Trophoblast cell (in vitro differentiated cells and primary cell): ENCODE measurements at regions not wholly inside any gene's neighbourhood (a gene's known extent, or its start where the extent isn't known, plus 50 kb on each side); places are given as distances from the start of the nearest gene placed in this dataset.
"Not testable (repeated sequence)": the region's sequence is repeated elsewhere in the genome, so short reads cannot be mapped to it uniquely, and the experiment has no call there.

Experiments
- DNase-seq, 2 donors: peaks; one replicate each; pipeline ENCODE4 v3.0.0-alpha.2; 2016
- H2AFZ ChIP-seq: 2 replicates; pipeline ENCODE4 v1.6.1; 2013; ENCODE audit warnings: low read length, moderate library complexity, mild to moderate bottlenecking; ENCODE audit not compliant: insufficient read depth, poor library complexity
- H2AK5ac ChIP-seq: 2 replicates; pipeline ENCODE4 v1.6.1; 2013; ENCODE audit warnings: mild to moderate bottlenecking, low read length
- H2BK120ac ChIP-seq: 2 replicates; pipeline ENCODE4 v1.6.1; 2013; ENCODE audit warnings: low read length, mild to moderate bottlenecking, moderate library complexity; ENCODE audit not compliant: insufficient read depth, poor library complexity
- H2BK12ac ChIP-seq: 2 replicates; pipeline ENCODE4 v1.6.1; 2013; ENCODE audit warnings: mild to moderate bottlenecking, low read length, moderate library complexity
- H2BK5ac ChIP-seq: 2 replicates; pipeline ENCODE4 v1.6.1; 2013; ENCODE audit warnings: low read length, low read depth, moderate library complexity, mild to moderate bottlenecking; ENCODE audit not compliant: poor library complexity
- H3K14ac ChIP-seq: 2 replicates; pipeline ENCODE4 v1.6.1; 2013; ENCODE audit warnings: mild to moderate bottlenecking, low read length
- H3K18ac ChIP-seq: 2 replicates; pipeline ENCODE4 v1.6.1; 2013; ENCODE audit warnings: mild to moderate bottlenecking, low read length
- H3K23ac ChIP-seq: 2 replicates; pipeline ENCODE4 v1.6.1; 2013; ENCODE audit warnings: low read length
- H3K27ac ChIP-seq: 2 replicates; pipeline ENCODE4 v1.5.1; 2013; ENCODE audit warnings: low read depth, mild to moderate bottlenecking, inconsistent platforms, low read length, moderate library complexity
- H3K27me3 ChIP-seq: 2 replicates; pipeline ENCODE4 v1.6.1; 2013; ENCODE audit warnings: inconsistent platforms, mild to moderate bottlenecking, low read length, moderate library complexity; ENCODE audit not compliant: insufficient read depth
- H3K36me3 ChIP-seq, 2 experiments: 1 replicate in 1 of 2; 2 replicates in 1 of 2; pipeline ENCODE4 v1.6.1; 2013; ENCODE audit warnings: low read length in 2 of 2, mild to moderate bottlenecking in 2 of 2, moderate library complexity in 1 of 2; ENCODE audit not compliant: insufficient read depth in 2 of 2, control insufficient read depth in 1 of 2
- H3K4ac ChIP-seq: 2 replicates; pipeline ENCODE4 v1.6.1; 2013; ENCODE audit warnings: low read depth, mild to moderate bottlenecking, low read length, moderate library complexity
- H3K4me1 ChIP-seq, 2 experiments: 1 replicate in 1 of 2; 2 replicates in 1 of 2; pipeline ENCODE4 v1.6.1; 2013; ENCODE audit warnings: low read length in 2 of 2, mild to moderate bottlenecking in 2 of 2, moderate library complexity in 1 of 2; ENCODE audit not compliant: insufficient read depth in 2 of 2, control insufficient read depth in 1 of 2
- H3K4me2 ChIP-seq: 2 replicates; pipeline ENCODE4 v1.6.1; 2013; ENCODE audit warnings: inconsistent platforms, mild to moderate bottlenecking, low read length, moderate library complexity
- H3K4me3 ChIP-seq: 2 replicates; pipeline ENCODE4 v1.5.1; 2013; ENCODE audit warnings: mild to moderate bottlenecking, low read depth, low read length, inconsistent platforms
- H3K79me1 ChIP-seq: one replicate; pipeline ENCODE4 v1.6.1; 2013; ENCODE audit warnings: low read length
- H3K79me2 ChIP-seq: 2 replicates; pipeline ENCODE4 v1.6.1; 2013; ENCODE audit warnings: low read length, mild to moderate bottlenecking; ENCODE audit not compliant: control insufficient read depth, insufficient read depth, poor library complexity
- H3K9ac ChIP-seq: 2 replicates; pipeline ENCODE4 v1.6.1; 2013; ENCODE audit warnings: mild to moderate bottlenecking, low read length
- H3K9me3 ChIP-seq: 2 replicates; pipeline ENCODE4 v1.6.1; 2013; ENCODE audit warnings: low read depth, mild to moderate bottlenecking, control low read depth, inconsistent platforms, low read length; ENCODE audit not compliant: insufficient read depth
- H4K12ac ChIP-seq: 2 replicates; pipeline ENCODE4 v1.6.1; 2013; ENCODE audit warnings: low read depth, mild to moderate bottlenecking, low read length, moderate library complexity
- H4K8ac ChIP-seq: 2 replicates; pipeline ENCODE4 v1.6.1; 2013; ENCODE audit warnings: low read depth, mild to moderate bottlenecking, low read length, moderate library complexity
- H4K91ac ChIP-seq: one replicate; pipeline ENCODE4 v1.6.1; 2013; ENCODE audit warnings: low read depth, mild to moderate bottlenecking, low read length, moderate library complexity
- WGBS: extraction: QIAGEN DNeasy Blood & Tissue Kit; methylation state at CpG from one replicate; pipeline ENCODE4 v1.1.7; 2013; ENCODE audit warnings: missing lambda C conversion rate; ENCODE audit not compliant: insufficient read length, insufficient coverage; ENCODE audit errors: extremely low coverage; 5-methylcytosine and 5-hydroxymethylcytosine counted together

DNA sequence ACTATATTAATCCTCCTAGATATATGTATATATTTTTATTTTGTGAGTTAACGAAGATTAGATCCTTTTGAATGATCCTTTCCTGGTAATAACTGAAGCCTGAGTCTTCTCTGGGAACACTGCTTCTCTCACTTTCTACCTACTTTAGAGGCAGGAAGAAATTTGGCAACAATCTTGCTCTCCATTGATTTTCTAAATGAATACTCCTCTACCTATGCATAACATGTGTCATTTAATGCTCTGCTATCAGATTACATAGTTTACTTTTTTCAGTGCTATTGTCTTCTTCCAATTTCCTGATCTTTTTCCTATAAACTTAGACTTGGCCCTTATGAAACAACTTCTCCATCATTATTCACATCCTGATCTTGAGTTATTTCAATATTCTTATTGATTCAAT lies 60.4 kb upstream of the PDHA2 start:
- no CpG with 5 or more reads among the region's 1 CpG for WGBS
- Histone ChIP-seq H2BK12ac (no peak overlapping the region), H3K4me3 (no peak overlapping the region), H4K91ac (no peak overlapping the region), H2BK120ac (no peak overlapping the region), H3K4me2 (no peak overlapping the region), H3K18ac (no peak overlapping the region), H3K79me2 (no peaks in the 10 kb centered on the region), H3K79me1 (no peaks in the 10 kb centered on the region), H3K27ac (no peak overlapping the region), H2AK5ac (no peak overlapping the region), H3K36me3 (no peaks in the 10 kb centered on the region), H4K12ac (no peak overlapping the region), H3K27me3 (no peaks in the 10 kb centered on the region), H3K9me3 (no peaks in the 10 kb centered on the region), H3K4me1 (no peaks in the 10 kb centered on the region), H3K4ac (no peak overlapping the region), H2AFZ (no peak overlapping the region), H3K9ac (no peak overlapping the region), H2BK5ac (no peak overlapping the region), H4K8ac (no peak overlapping the region), H3K14ac (no peak overlapping the region), H3K23ac (no peak overlapping the region)
- no peak for DNase-seq

DNA sequence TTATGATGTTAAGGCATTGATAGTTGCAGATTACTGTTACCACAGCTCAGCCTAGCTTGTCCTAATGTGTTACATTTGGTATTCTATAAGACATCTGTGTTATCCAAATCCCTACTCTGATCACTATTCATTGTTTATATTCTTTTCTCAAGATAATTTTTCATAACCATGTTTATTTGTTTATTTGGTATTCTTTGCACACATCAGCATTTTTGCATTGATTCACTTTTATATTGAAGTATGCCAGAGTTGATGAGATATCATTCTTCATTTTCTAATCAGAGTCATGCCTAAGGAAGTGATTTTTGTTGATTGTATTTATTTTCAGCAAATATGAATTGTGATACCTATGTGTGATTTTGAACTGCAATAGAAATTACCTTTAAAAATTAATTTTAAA lies 61.2 kb upstream of the PDHA2 start:
- no peak overlapping the region for H4K12ac ChIP-seq
- no peaks in the 10 kb centered on the region for H3K36me3 ChIP-seq
- H3K79me1 ChIP-seq: no peaks in the 10 kb centered on the region
- H3K23ac ChIP-seq: no peak overlapping the region
- no peak overlapping the region for H3K4ac ChIP-seq
- H3K79me2 ChIP-seq: no peaks in the 10 kb centered on the region
- no peak overlapping the region for H3K4me3 ChIP-seq
- no peak overlapping the region for H3K27ac ChIP-seq
- no peak overlapping the region for H2AK5ac ChIP-seq
- no peaks in the 10 kb centered on the region for H3K27me3 ChIP-seq
- no peaks in the 10 kb centered on the region for H3K9me3 ChIP-seq
- no peak overlapping the region for H2BK5ac ChIP-seq
- no peak overlapping the region for H3K9ac ChIP-seq
- H3K14ac ChIP-seq: no peak overlapping the region
- H4K8ac ChIP-seq: no peak overlapping the region
- no peaks in the 10 kb centered on the region for H3K4me1 ChIP-seq
- no peak overlapping the region for H3K18ac ChIP-seq
- no peak overlapping the region for H4K91ac ChIP-seq
- H2BK12ac ChIP-seq: no peak overlapping the region
- H3K4me2 ChIP-seq: no peak overlapping the region
- DNase-seq: no peak
- H2BK120ac ChIP-seq: no peak overlapping the region
- H2AFZ ChIP-seq: no peak overlapping the region

DNA sequence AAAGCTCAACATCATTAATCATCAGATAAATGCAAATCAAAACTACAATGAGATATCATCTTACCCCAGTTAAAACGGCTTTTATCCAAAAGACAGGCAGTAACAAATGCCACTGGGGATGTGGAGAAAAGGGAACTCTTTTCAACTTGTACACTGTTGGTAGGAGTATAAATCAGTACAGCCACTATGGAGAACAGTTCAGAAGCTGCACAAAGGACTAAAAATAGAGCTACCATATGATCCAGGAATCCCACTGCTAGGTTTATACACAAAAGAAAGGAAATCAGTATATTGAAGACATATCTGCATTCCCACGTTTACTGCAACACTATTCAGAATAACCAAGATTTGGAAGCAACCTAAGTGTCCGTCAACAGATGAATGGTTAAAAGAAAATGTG lies 69.3 kb upstream of the PDHA2 start:
- not testable (repeated sequence) for H3K27ac ChIP-seq, H2BK120ac ChIP-seq, H3K14ac ChIP-seq, H3K4me1 ChIP-seq, H3K79me1 ChIP-seq, H3K4me3 ChIP-seq, H3K9me3 ChIP-seq, H3K79me2 ChIP-seq, H4K8ac ChIP-seq, H4K12ac ChIP-seq, H3K27me3 ChIP-seq, H2AFZ ChIP-seq, H2BK5ac ChIP-seq, H2BK12ac ChIP-seq, DNase-seq, H3K4ac ChIP-seq, H4K91ac ChIP-seq, H3K9ac ChIP-seq, H3K18ac ChIP-seq, H3K36me3 ChIP-seq, H3K4me2 ChIP-seq, H2AK5ac ChIP-seq, H3K23ac ChIP-seq
- no CpG with 5 or more reads among the region's 3 CpGs for WGBS

DNA sequence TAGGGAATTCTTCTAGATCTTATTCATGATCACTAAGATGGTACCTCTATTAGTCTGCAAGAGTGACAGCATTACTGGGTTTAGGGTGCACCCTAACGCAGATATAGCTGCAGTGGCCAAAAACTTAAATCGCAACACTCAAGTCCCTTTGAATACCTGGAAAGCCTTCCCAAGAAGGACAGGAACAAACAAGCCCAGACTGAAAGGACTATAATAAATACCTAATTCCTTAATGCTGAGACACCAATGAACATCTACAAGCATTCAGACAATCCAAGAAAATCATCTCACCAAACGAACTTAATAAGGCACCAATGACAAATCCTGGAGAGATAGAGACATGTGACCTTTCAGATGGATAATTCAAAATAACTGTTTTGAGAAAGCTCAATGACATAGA lies 74.9 kb upstream of the PDHA2 start:
- H3K4ac ChIP-seq: no peak overlapping the region
- H2AK5ac ChIP-seq: no peak overlapping the region
- H3K23ac ChIP-seq: no peak overlapping the region
- no CpG with 5 or more reads among the region's 3 CpGs for WGBS
- H3K4me1 ChIP-seq: peaks cover 0 to 4% of the 10 kb centered on the region in 2 experiments
- H2BK12ac ChIP-seq: no peak overlapping the region
- no peak overlapping the region for H2BK5ac ChIP-seq
- DNase-seq: no peak
- no peak overlapping the region for H4K91ac ChIP-seq
- H2AFZ ChIP-seq: no peak overlapping the region
- H4K8ac ChIP-seq: no peak overlapping the region
- H3K27me3 ChIP-seq: no peaks in the 10 kb centered on the region
- no peak overlapping the region for H3K27ac ChIP-seq
- H3K4me3 ChIP-seq: no peak overlapping the region
- H3K79me2 ChIP-seq: no peaks in the 10 kb centered on the region
- H3K79me1 ChIP-seq: no peaks in the 10 kb centered on the region
- no peak overlapping the region for H3K14ac ChIP-seq
- no peak overlapping the region for H3K9ac ChIP-seq
- no peaks in the 10 kb centered on the region for H3K36me3 ChIP-seq
- H3K9me3 ChIP-seq: no peaks in the 10 kb centered on the region
- H3K4me2 ChIP-seq: no peak overlapping the region
- H4K12ac ChIP-seq: no peak overlapping the region
- H3K18ac ChIP-seq: no peak overlapping the region
- H2BK120ac ChIP-seq: no peak overlapping the region

DNA sequence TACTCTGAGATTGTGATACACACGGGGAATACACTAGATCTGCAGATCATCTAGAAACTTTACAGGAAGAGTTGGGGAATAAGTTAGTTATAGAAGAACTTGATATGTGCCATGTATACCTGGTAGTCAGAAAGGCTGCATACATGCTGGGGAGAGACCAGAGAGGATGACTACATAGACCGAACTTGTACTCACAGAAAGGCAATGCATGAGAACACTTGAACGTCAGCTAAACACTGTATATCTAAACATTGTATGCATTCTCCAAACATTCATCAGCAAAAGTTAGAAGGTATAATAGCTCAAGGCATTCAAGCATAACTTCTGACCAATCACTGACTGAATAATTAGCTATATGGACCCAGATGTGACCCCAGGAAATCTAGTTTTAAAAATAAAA lies 78.0 kb upstream of the PDHA2 start:
- H3K4me3 ChIP-seq: no peak overlapping the region
- no peak overlapping the region for H3K4me2 ChIP-seq

More for the DNA sequence above, 78.0 kb upstream of the PDHA2 start:
- Histone ChIP-seq H3K79me1 (no peaks in the 10 kb centered on the region), H3K18ac (no peak overlapping the region), H2BK120ac (no peak overlapping the region), H4K91ac (no peak overlapping the region), H4K12ac (no peak overlapping the region), H3K4ac (no peak overlapping the region), H2BK5ac (no peak overlapping the region), H3K4me1 (peaks cover 0 to 4% of the 10 kb centered on the region in 2 experiments), H3K23ac (no peak overlapping the region), H3K27me3 (no peaks in the 10 kb centered on the region), H3K14ac (no peak overlapping the region), H2AFZ (no peak overlapping the region), H2AK5ac (no peak overlapping the region), H3K36me3 (no peaks in the 10 kb centered on the region), H4K8ac (no peak overlapping the region), H3K9me3 (no peaks in the 10 kb centered on the region), H3K27ac (no peak overlapping the region), H3K9ac (no peak overlapping the region), H2BK12ac (no peak overlapping the region), H3K79me2 (no peaks in the 10 kb centered on the region)
- DNase-seq: no peak
- WGBS: no CpG with 5 or more reads among the region's 3 CpGs
